SK-N-MC (cell line): ENCODE measurements at regions not wholly inside any gene's neighbourhood (a gene's known extent, or its start where the extent isn't known, plus 50 kb on each side); places are given as distances from the start of the nearest gene placed in this dataset.

Experiments used
- EZH2 ChIP-seq: fragments of 200-600 bp; sonication (generic); IDR thresholded peaks from one replicate; pipeline ENCODE4 v1.6.1; 2017; ENCODE audit warnings: antibody characterized with exemption
- FOXP2 ChIP-seq: optimal IDR thresholded peaks from 2 replicates; pipeline ENCODE3; 2011; ENCODE audit warnings: mild to moderate bottlenecking, moderate library complexity; ENCODE audit not compliant: insufficient read depth; ENCODE audit errors: extremely low read length, control extremely low read depth
- POLR2AphosphoS5 ChIP-seq: IDR thresholded peaks from 2 replicates; pipeline ENCODE4 v1.6.1; 2012; ENCODE audit warnings: mild to moderate bottlenecking, low read depth, low read length, borderline replicate concordance

DNA sequence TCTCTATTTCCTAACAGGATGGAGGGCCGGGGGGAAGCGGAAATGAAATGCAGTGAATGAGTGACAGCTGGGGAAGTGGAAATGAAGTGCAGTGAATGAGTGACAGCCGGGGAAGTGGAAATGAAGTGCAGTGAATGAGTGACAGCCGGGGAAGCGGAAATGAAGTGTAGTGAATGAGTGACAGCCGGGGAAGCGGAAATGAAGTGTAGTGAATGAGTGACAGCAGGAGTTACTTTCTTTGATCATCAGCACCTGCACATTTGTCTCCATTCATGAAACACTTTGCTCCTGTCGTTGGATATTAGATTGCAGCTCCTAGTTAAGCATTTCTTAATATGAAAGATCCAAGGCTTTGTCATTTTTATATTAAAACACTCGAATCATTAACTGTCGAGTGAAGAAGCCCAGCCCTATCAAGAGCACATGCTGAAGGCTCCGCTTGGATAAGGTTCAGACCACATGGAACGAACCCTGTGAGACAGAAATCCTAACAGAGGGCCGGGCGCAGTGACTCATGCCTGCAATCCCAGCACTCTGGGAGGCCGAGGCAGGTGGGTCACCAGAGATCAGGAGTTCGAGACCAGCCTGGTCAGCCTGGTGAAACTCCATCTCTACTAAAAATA lies 406.0 kb upstream of the ADARB2 start:
- no peak for TF ChIP-seq POLR2AphosphoS5
- TF ChIP-seq EZH2 = no peak
- TF ChIP-seq FOXP2 = no peak
